T1000 (cell line): ENCODE measurements at regions not wholly inside any gene's neighbourhood (a gene's known extent, or its start where the extent isn't known, plus 50 kb on each side); places are given as distances from the start of the nearest gene placed in this dataset.

Experiments used
- DNase-seq: peaks from one replicate; lab custom pipeline; 2025; ENCODE audit warnings: mixed read lengths; lab: John Stamatoyannopoulos, UW

- no peak for DNase-seq
Observed at GRCh38 chr14:103207388-103208072, 84.3 kb downstream of the TNFAIP2 start.

- no peak for DNase-seq
Observed at GRCh38 chr14:103209054-103209453, 85.8 kb downstream of the TNFAIP2 start.

- no peak for DNase-seq
Observed at GRCh38 chr14:103209506-103209905, 86.2 kb downstream of the TNFAIP2 start.

- no peak for DNase-seq
Observed at GRCh38 chr14:103213331-103213730, 90.1 kb downstream of the TNFAIP2 start.

GRCh38 chr14:103214461-103214958 is 91.2 kb downstream of the TNFAIP2 start:
- no peak for DNase-seq

- no peak for DNase-seq
Observed at GRCh38 chr14:103216399-103216798, 93.1 kb downstream of the TNFAIP2 start.

- no peak for DNase-seq
Observed at GRCh38 chr14:103216857-103217256, 93.6 kb downstream of the TNFAIP2 start.

GRCh38 chr14:103217538-103217937 is 94.3 kb downstream of the TNFAIP2 start:
- no peak for DNase-seq

GRCh38 chr14:103220134-103220981 is 97.1 kb downstream of the TNFAIP2 start:
- no peak for DNase-seq

- no peak for DNase-seq
Observed at GRCh38 chr14:103220982-103221641, 97.9 kb downstream of the TNFAIP2 start.

GRCh38 chr14:103221781-103222358 is 98.6 kb downstream of the TNFAIP2 start:
- no peak for DNase-seq

GRCh38 chr14:103223818-103224352 is 100.6 kb downstream of the TNFAIP2 start:
- no peak for DNase-seq

GRCh38 chr14:103225062-103225461 is 101.8 kb downstream of the TNFAIP2 start:
- no peak for DNase-seq

GRCh38 chr14:103225476-103225875 is 102.2 kb downstream of the TNFAIP2 start:
- DNase-seq, result no peak

- no peak for DNase-seq
Observed at GRCh38 chr14:103227094-103227768, 104.0 kb downstream of the TNFAIP2 start.

- no peak for DNase-seq
Observed at GRCh38 chr14:103228076-103228806, 105.0 kb downstream of the TNFAIP2 start.

GRCh38 chr14:103228866-103229265 is 105.2 kb upstream of the EIF5 start:
- DNase-seq, result no peak

GRCh38 chr14:103230021-103230420 is 104.0 kb upstream of the EIF5 start:
- no peak for DNase-seq

- no peak for DNase-seq
Observed at GRCh38 chr14:103230658-103231334, 103.2 kb upstream of the EIF5 start.

GRCh38 chr14:103231376-103232019 is 102.5 kb upstream of the EIF5 start:
- no peak for DNase-seq
